ENCODE measurements at regions not wholly inside any gene's neighbourhood (a gene's known extent, or its start where the extent isn't known, plus 50 kb on each side); places are given as distances from the start of the nearest gene placed in this dataset.

DNA sequence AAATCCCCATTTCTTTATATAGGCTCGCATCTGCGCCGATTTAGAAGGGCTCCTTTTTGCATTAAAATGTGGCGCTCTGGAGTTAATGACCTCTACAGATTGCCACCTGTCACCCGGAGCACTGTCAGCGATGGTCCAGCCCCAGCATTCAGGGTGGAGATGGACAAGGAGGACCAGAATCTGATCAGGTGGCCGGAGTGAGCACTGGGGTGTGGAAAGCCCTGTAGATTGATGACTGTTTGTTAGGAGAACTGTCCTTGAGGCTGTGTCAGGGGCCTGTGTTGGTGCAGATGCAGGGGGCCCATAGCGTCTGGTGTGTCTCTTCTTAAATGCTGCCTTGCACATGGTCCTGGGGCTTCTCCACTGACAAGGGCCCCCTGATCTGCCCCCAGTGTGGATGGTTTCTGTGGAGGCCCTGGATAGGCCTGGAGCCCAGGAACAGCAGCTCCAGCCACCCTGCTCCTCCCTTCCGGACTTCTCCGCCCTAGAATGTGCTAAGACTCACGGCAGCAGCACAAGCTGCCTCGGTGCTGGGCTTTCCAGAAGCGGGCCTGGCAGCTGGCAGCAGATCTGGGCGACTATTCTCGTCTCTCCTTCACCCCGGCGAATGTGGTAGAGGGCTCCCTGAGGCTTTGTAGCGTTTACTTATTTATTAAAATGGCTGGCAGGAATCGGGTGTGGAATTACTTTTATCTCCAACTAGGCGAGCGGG lies 1333.3 kb downstream of the BRD1 start:
- Histone ChIP-seq H3K9me3 (no peaks in the 10 kb centered on the region), H3K4me3 (no peak overlapping the region), H3K27ac (no peak overlapping the region), H3K36me3 (no peaks in the 10 kb centered on the region), H3K4me1 (peaks cover 0 to 19% (median 10%) of the 10 kb centered on the region in 6 donors), H3K27me3 (replicated peaks in 1 of 7) (peaks cover 2 to 72% (median 24%) of the 10 kb centered on the region in 7 donors)
- DNase-seq, result peak; percentile 62
- WGBS, 5 donors, result 83 to 91% (median 88%) methylated on average over 21 of the region's 21 CpGs
- intact Hi-C loops (cut with DNase I; ENCODE audit: low total_unique reads), result loop anchor here (5.0 kb wide), 1 partner anchor 1692 kb away; no protein-coding TSS in a partner anchor
- no peak for TF ChIP-seq POLR2A (IDR thresholded peaks at IDR 0.05)
- TF ChIP-seq, protein P1, sequence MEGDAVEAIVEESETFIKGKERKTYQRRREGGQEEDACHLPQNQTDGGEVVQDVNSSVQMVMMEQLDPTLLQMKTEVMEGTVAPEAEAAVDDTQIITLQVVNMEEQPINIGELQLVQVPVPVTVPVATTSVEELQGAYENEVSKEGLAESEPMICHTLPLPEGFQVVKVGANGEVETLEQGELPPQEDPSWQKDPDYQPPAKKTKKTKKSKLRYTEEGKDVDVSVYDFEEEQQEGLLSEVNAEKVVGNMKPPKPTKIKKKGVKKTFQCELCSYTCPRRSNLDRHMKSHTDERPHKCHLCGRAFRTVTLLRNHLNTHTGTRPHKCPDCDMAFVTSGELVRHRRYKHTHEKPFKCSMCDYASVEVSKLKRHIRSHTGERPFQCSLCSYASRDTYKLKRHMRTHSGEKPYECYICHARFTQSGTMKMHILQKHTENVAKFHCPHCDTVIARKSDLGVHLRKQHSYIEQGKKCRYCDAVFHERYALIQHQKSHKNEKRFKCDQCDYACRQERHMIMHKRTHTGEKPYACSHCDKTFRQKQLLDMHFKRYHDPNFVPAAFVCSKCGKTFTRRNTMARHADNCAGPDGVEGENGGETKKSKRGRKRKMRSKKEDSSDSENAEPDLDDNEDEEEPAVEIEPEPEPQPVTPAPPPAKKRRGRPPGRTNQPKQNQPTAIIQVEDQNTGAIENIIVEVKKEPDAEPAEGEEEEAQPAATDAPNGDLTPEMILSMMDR (IDR thresholded peaks at IDR 0.05 in 8 of 11, conservative IDR thresholded peaks at IDR 0.05 in 3 of 11), result no peak
- TF ChIP-seq POLR2AphosphoS5 (IDR thresholded peaks at IDR 0.05), result no peak

DNA sequence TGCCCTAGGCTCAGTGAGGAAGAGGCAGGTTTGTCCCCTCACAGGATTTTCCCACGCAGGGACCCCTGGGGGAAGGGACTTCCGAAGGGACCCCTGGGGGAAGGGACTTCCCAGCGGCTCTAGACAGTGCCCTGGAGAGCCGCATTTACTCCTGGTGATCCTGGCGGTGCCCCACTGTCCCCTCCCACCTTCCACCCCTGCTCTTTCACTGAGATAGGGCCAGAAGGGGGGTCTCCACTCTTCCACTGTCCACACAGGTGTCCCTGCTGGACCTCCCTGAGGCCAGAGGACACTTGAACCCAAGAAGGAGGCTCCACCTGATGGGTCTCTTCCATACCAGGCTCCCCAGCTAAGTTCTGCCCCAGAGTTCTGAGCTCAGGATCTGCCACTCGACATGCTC lies 1333.9 kb downstream of the BRD1 start:
- intact Hi-C loops (cut with DNase I; ENCODE audit: low total_unique reads), result loop anchor here (5.0 kb wide), 1 partner anchor 1691 kb away; no protein-coding TSS in a partner anchor
- DNase-seq, result peak; percentile 37

DNA sequence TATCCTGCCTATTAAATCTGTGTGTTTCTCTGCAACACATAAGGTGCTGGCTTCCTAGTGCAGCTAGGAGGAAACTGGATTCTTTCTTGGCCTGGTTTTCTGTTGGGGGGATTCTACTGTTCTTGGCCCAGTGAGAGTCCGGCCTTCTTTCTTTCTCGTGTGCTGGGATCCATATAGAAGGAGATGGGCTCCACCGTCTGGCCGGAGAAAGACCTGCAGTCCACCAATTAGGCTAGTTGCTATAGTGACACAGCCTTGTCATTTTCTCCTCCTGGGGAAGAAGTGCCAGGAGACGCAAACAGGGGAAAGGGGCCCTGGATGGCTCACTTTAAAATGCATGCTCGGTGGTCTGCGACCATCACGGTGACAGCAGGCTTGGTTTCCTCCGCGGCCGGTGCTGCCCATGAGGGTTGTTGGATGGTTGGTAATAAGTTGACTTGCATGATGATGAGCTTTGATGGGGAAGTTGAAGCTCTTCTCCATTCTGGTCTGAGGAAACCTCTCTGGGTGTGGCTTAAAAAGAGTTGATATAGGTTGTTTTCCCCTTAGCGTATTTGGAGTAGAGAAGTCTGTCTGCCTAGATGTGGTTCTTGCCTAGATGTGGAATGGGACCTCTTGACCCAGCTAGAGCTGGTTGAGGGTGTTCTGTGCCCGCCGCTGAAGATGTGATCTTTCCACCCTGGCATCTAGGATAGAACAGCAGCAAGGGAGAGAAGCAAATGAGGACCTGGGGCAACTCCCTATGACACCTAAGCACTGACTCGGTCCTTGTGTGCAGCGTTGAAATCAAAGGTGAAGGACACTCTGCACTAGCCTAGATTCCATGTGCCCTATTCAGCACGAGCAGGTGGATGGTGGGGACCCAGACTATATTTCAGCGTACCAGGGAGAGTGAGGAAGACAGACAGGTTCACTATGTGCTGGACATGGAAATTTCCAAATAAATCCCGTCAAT lies 1335.0 kb downstream of the BRD1 start:
- H3K4me1 ChIP-seq, result peaks cover 0 to 19% (median 10%) of the 10 kb centered on the region in 6 donors
- H3K27ac ChIP-seq, result no peak overlapping the region
- WGBS, 5 donors, result 28 to 36% (median 34%) methylated on average over 18 to 19 of the region's 19 CpGs
- H3K27me3 ChIP-seq (replicated peaks in 1 of 7), result peaks cover 2 to 80% (median 35%) of the 10 kb centered on the region in 7 donors
- no peak overlapping the region for H3K4me3 ChIP-seq
- TF ChIP-seq POLR2A (IDR thresholded peaks at IDR 0.05) (no peak), POLR2AphosphoS5 (IDR thresholded peaks at IDR 0.05) (no peak)
- TF ChIP-seq, protein P1 (IDR thresholded peaks at IDR 0.05 in 8 of 11, conservative IDR thresholded peaks at IDR 0.05 in 3 of 11), result peak; percentile 37 to 81 (median 71)
- intact Hi-C loops (cut with DNase I; ENCODE audit: low total_unique reads), result loop anchor here (5.0 kb wide), 1 partner anchor 1690 kb away; no protein-coding TSS in a partner anchor
- peak; percentile 74 for DNase-seq
- H3K36me3 ChIP-seq, result no peaks in the 10 kb centered on the region
- H3K9me3 ChIP-seq, result no peaks in the 10 kb centered on the region

More for the DNA sequence above, 1333.9 kb downstream of the BRD1 start:
- no peak overlapping the region for H3K4me3 ChIP-seq
- 73 to 80% (median 77%) methylated on average over 6 of the region's 6 CpGs for WGBS, 5 donors
- H3K4me1 ChIP-seq, result peaks cover 0 to 19% (median 10%) of the 10 kb centered on the region in 6 donors
- H3K27me3 ChIP-seq (replicated peaks in 1 of 7), result peaks cover 2 to 70% (median 27%) of the 10 kb centered on the region in 7 donors
- TF ChIP-seq, protein P1 (IDR thresholded peaks at IDR 0.05 in 8 of 11, conservative IDR thresholded peaks at IDR 0.05 in 3 of 11), result no peak
- TF ChIP-seq POLR2A (IDR thresholded peaks at IDR 0.05) (no peak), POLR2AphosphoS5 (IDR thresholded peaks at IDR 0.05) (no peak)
- H3K9me3 ChIP-seq, result no peaks in the 10 kb centered on the region
- H3K36me3 ChIP-seq, result no peaks in the 10 kb centered on the region
- no peak overlapping the region for H3K27ac ChIP-seq

Data from spleen (tissue), 11 donors.